SU-DHL-6 (cell line): ENCODE measurements at regions not wholly inside any gene's neighbourhood (a gene's known extent, or its start where the extent isn't known, plus 50 kb on each side); places are given as distances from the start of the nearest gene placed in this dataset.

Experiments used
- H2AFZ ChIP-seq: fragments of 200-600 bp; sonication (generic); 2 replicates; pipeline ENCODE4 v1.6.1; 2014; ENCODE audit warnings: low read depth, mild to moderate bottlenecking, moderate library complexity, mixed read lengths, antibody characterized with exemption, low read length; ENCODE audit not compliant: severe bottlenecking
- H3F3A ChIP-seq: fragments of 200-600 bp; shearing (Covaris generic); 2 replicates; pipeline ENCODE4 v1.6.0; 2016; ENCODE audit warnings: antibody characterized with exemption, mild to moderate bottlenecking; ENCODE audit not compliant: insufficient read depth
- H3K27ac ChIP-seq: fragments of 200-600 bp; sonication (generic); 2 replicates; pipeline ENCODE4 v1.5.1; 2016; ENCODE audit warnings: low read depth, mild to moderate bottlenecking, low read length, moderate library complexity, mixed read lengths
- H3K27me3 ChIP-seq: fragments of 200-600 bp; sonication (generic), shearing (Covaris generic); 2 replicates; pipeline ENCODE4 v1.6.0; 2014; ENCODE audit warnings: mild to moderate bottlenecking, low read length
- H3K36me3 ChIP-seq: fragments of 200-600 bp; sonication (generic); 2 replicates; pipeline ENCODE4 v1.6.1; 2014; ENCODE audit warnings: mild to moderate bottlenecking, low read length, mixed read lengths
- H3K4me2 ChIP-seq: fragments of 300-600, 200-600 bp; shearing (Covaris generic), sonication (generic); 2 replicates; pipeline ENCODE4 v1.6.0; 2014; ENCODE audit warnings: low read length, low read depth, mild to moderate bottlenecking; ENCODE audit not compliant: poor library complexity, severe bottlenecking
- H3K4me3 ChIP-seq: fragments of 200-600 bp; sonication (generic); 2 replicates; pipeline ENCODE4 v1.5.1; 2014; ENCODE audit warnings: antibody characterized with exemption, low read length, mild to moderate bottlenecking, mixed read lengths; ENCODE audit not compliant: insufficient read depth, poor library complexity, severe bottlenecking
- H3K79me2 ChIP-seq: fragments of 200-600 bp; sonication (generic); 2 replicates; pipeline ENCODE4 v1.6.1; 2014; ENCODE audit warnings: mild to moderate bottlenecking, low read length, moderate library complexity; ENCODE audit not compliant: insufficient read depth
- H3K9ac ChIP-seq: fragments of 200-600 bp; sonication (generic); 2 replicates; pipeline ENCODE4 v1.7.0; 2014; ENCODE audit warnings: mild to moderate bottlenecking, low read length
- H3K9me2 ChIP-seq: fragments of 200-600 bp; sonication (generic); replicated peaks from 2 replicates; pipeline ENCODE4 v1.6.1; 2014; ENCODE audit warnings: low read length; ENCODE audit not compliant: insufficient read depth
- H3K9me3 ChIP-seq: fragments of 200-600 bp; sonication (generic); 2 replicates; pipeline ENCODE4 v1.6.1; 2014; ENCODE audit warnings: low read length, mixed read lengths; ENCODE audit not compliant: insufficient read depth
- H4K20me1 ChIP-seq: fragments of 200-600 bp; sonication (generic); 2 replicates; pipeline ENCODE4 v1.6.1; 2014; ENCODE audit warnings: low read depth, mild to moderate bottlenecking, antibody characterized with exemption, low read length, moderate library complexity, mixed read lengths
- CTCF ChIP-seq: fragments of 200-600 bp; sonication (generic); IDR thresholded peaks from one replicate; pipeline ENCODE4 v1.5.1; 2017; ENCODE audit warnings: antibody characterized with exemption, mild to moderate bottlenecking, low read length, moderate library complexity; ENCODE audit not compliant: insufficient read depth, poor library complexity, severe bottlenecking
- EZH2phosphoT487 ChIP-seq: fragments of 200-600 bp; sonication (generic), shearing (Covaris generic); conservative IDR thresholded peaks from 2 replicates; pipeline ENCODE4 v1.6.1; 2018; ENCODE audit warnings: mild to moderate bottlenecking, antibody characterized with exemption, low read length, moderate library complexity, mixed read lengths

GRCh38 chr21:24714646-24715200, 892.6 kb downstream of the MRPL39 start:
- no peaks in the 10 kb centered on the region for H3F3A ChIP-seq
- no peaks in the 10 kb centered on the region for H3K27me3 ChIP-seq
- H3K4me2 ChIP-seq: no peak overlapping the region
- no peaks in the 10 kb centered on the region for H3K9me2 ChIP-seq
- H2AFZ ChIP-seq: no peak overlapping the region
- no peak overlapping the region for H3K27ac ChIP-seq
- no peaks in the 10 kb centered on the region for H3K36me3 ChIP-seq
- no peaks in the 10 kb centered on the region for H3K79me2 ChIP-seq
- no peaks in the 10 kb centered on the region for H4K20me1 ChIP-seq
- H3K4me3 ChIP-seq: no peak overlapping the region
- no peak overlapping the region for H3K9ac ChIP-seq
- no peak for TF ChIP-seq CTCF
- no peak for TF ChIP-seq EZH2phosphoT487
- no peaks in the 10 kb centered on the region for H3K9me3 ChIP-seq

- H3F3A ChIP-seq: no peaks in the 10 kb centered on the region
- no peak overlapping the region for H3K4me3 ChIP-seq
- H3K79me2 ChIP-seq: no peaks in the 10 kb centered on the region
- no peak overlapping the region for H3K27ac ChIP-seq
- peak overlapping the region; percentile 24 for H2AFZ ChIP-seq
- no peak overlapping the region for H3K9ac ChIP-seq
- H3K9me3 ChIP-seq: no peaks in the 10 kb centered on the region
- H3K4me2 ChIP-seq: no peak overlapping the region
- no peaks in the 10 kb centered on the region for H3K9me2 ChIP-seq
- no peaks in the 10 kb centered on the region for H3K36me3 ChIP-seq
- H3K27me3 ChIP-seq: no peaks in the 10 kb centered on the region
- no peaks in the 10 kb centered on the region for H4K20me1 ChIP-seq
- TF ChIP-seq EZH2phosphoT487 (no peak), CTCF (no peak)
These were observed 902.1 kb downstream of the MRPL39 start for GRCh38 chr21:24705201-24705600.

- no peaks in the 10 kb centered on the region for H3F3A ChIP-seq
- H3K27ac ChIP-seq: no peak overlapping the region
- 0 out of 2 replicates have a peak overlapping the region, but pooled peaks have one; percentile 1 for H3K9ac ChIP-seq
- H3K79me2 ChIP-seq: no peaks in the 10 kb centered on the region
- H3K36me3 ChIP-seq: no peaks in the 10 kb centered on the region
- H2AFZ ChIP-seq: peak overlapping the region; percentile 90
- no peaks in the 10 kb centered on the region for H3K9me2 ChIP-seq
- H3K9me3 ChIP-seq: no peaks in the 10 kb centered on the region
- no peaks in the 10 kb centered on the region for H3K27me3 ChIP-seq
- no peaks in the 10 kb centered on the region for H4K20me1 ChIP-seq
- H3K4me3 ChIP-seq: peak overlapping the region; percentile 8
- H3K4me2 ChIP-seq: peak overlapping the region; percentile 59
- TF ChIP-seq CTCF (no peak), EZH2phosphoT487 (no peak)
These were observed 913.5 kb downstream of the MRPL39 start for GRCh38 chr21:24693779-24694178.
